ENCODE measurements at regions not wholly inside any gene's neighbourhood (a gene's known extent, or its start where the extent isn't known, plus 50 kb on each side); places are given as distances from the start of the nearest gene placed in this dataset.

- Mint-ChIP-seq H3K9me3 (no peaks in the 10 kb centered on the region), H3K4me3 (no peak overlapping the region), H3K27me3 (ENCODE audit: low read depth) (no peaks in the 10 kb centered on the region), H3K4me1 (peaks cover 7% of the 10 kb centered on the region), H3K36me3 (ENCODE audit: low read depth) (no peaks in the 10 kb centered on the region), H3K27ac (ENCODE audit: unreplicated experiment) (no peak overlapping the region)
- no peak for DNase-seq (ENCODE audit: low read depth, low spot score)
- TF ChIP-seq CTCF (conservative IDR thresholded peaks at IDR 0.05), result no peak
These were observed 243.8 kb downstream of the ADGRL2 start for GRCh38 chr1:82044536-82044935.

GRCh38 chr1:82044111-82044510, 243.4 kb downstream of the ADGRL2 start:
- Mint-ChIP-seq H3K27me3 (ENCODE audit: low read depth) (no peaks in the 10 kb centered on the region), H3K9me3 (no peaks in the 10 kb centered on the region), H3K27ac (ENCODE audit: unreplicated experiment) (no peak overlapping the region), H3K4me1 (peaks cover 7% of the 10 kb centered on the region), H3K36me3 (ENCODE audit: low read depth) (no peaks in the 10 kb centered on the region), H3K4me3 (no peak overlapping the region)
- TF ChIP-seq CTCF (conservative IDR thresholded peaks at IDR 0.05), result no peak
- DNase-seq (ENCODE audit: low read depth, low spot score), result no peak

- Mint-ChIP-seq H3K36me3 (ENCODE audit: low read depth) (no peaks in the 10 kb centered on the region), H3K4me1 (peaks cover 7% of the 10 kb centered on the region), H3K9me3 (no peaks in the 10 kb centered on the region), H3K4me3 (no peak overlapping the region), H3K27me3 (ENCODE audit: low read depth) (no peaks in the 10 kb centered on the region), H3K27ac (ENCODE audit: unreplicated experiment) (no peak overlapping the region)
- no peak for DNase-seq (ENCODE audit: low read depth, low spot score)
- TF ChIP-seq CTCF (conservative IDR thresholded peaks at IDR 0.05), result no peak
These were observed 241.7 kb downstream of the ADGRL2 start for GRCh38 chr1:82042306-82043060.
